ENCODE measurements at regions not wholly inside any gene's neighbourhood (a gene's known extent, or its start where the extent isn't known, plus 50 kb on each side); places are given as distances from the start of the nearest gene placed in this dataset.

- Histone ChIP-seq H3K9ac (ENCODE audit: low read length) (no peak overlapping the region), H3K27ac (ENCODE audit: low read depth, low read length) (no peak overlapping the region), H3F3A (ENCODE audit: insufficient read depth) (no peaks in the 10 kb centered on the region), H3K4me2 (ENCODE audit: low read depth, low read length, poor library complexity, severe bottlenecking) (no peak overlapping the region), H3K79me2 (ENCODE audit: insufficient read depth, low read length) (no peaks in the 10 kb centered on the region), H3K9me3 (ENCODE audit: insufficient read depth, low read length) (peaks cover 4% of the 10 kb centered on the region; the same call in 1 of the 2 replicates), H2AFZ (ENCODE audit: low read depth, low read length, severe bottlenecking) (no peak overlapping the region), H3K27me3 (ENCODE audit: low read length) (no peaks in the 10 kb centered on the region), H4K20me1 (ENCODE audit: low read depth, low read length) (no peaks in the 10 kb centered on the region), H3K36me3 (ENCODE audit: low read length) (no peaks in the 10 kb centered on the region), H3K9me2 (replicated peaks; ENCODE audit: insufficient read depth, low read length) (no peaks in the 10 kb centered on the region), H3K4me3 (ENCODE audit: insufficient read depth, low read length, poor library complexity, severe bottlenecking) (no peak overlapping the region)
- TF ChIP-seq CTCF (IDR thresholded peaks at IDR 0.05; ENCODE audit: insufficient read depth, low read length, poor library complexity, severe bottlenecking) (no peak), EZH2phosphoT487 (conservative IDR thresholded peaks at IDR 0.05; ENCODE audit: low read length) (no peak)
Measured at GRCh38 chr12:130058926-130059472, 103.3 kb upstream of the FZD10 start.

GRCh38 chr12:130063866-130064265 is 98.4 kb upstream of the FZD10 start:
- Histone ChIP-seq H3K9me2 (replicated peaks; ENCODE audit: insufficient read depth, low read length) (no peaks in the 10 kb centered on the region), H3K27me3 (ENCODE audit: low read length) (no peaks in the 10 kb centered on the region), H3K36me3 (ENCODE audit: low read length) (no peaks in the 10 kb centered on the region), H4K20me1 (ENCODE audit: low read depth, low read length) (no peaks in the 10 kb centered on the region), H3K9ac (ENCODE audit: low read length) (no peak overlapping the region), H3K4me3 (ENCODE audit: insufficient read depth, low read length, poor library complexity, severe bottlenecking) (no peak overlapping the region), H3K4me2 (ENCODE audit: low read depth, low read length, poor library complexity, severe bottlenecking) (no peak overlapping the region), H3F3A (ENCODE audit: insufficient read depth) (no peaks in the 10 kb centered on the region), H3K9me3 (ENCODE audit: insufficient read depth, low read length) (no peaks in the 10 kb centered on the region), H3K79me2 (ENCODE audit: insufficient read depth, low read length) (no peaks in the 10 kb centered on the region), H2AFZ (ENCODE audit: low read depth, low read length, severe bottlenecking) (no peak overlapping the region), H3K27ac (ENCODE audit: low read depth, low read length) (no peak overlapping the region)
- no peak for TF ChIP-seq EZH2phosphoT487 (conservative IDR thresholded peaks at IDR 0.05; ENCODE audit: low read length)
- TF ChIP-seq CTCF (IDR thresholded peaks at IDR 0.05; ENCODE audit: insufficient read depth, low read length, poor library complexity, severe bottlenecking): no peak

GRCh38 chr12:130064999-130065398 is 97.3 kb upstream of the FZD10 start:
- TF ChIP-seq CTCF (IDR thresholded peaks at IDR 0.05; ENCODE audit: insufficient read depth, low read length, poor library complexity, severe bottlenecking) (no peak), EZH2phosphoT487 (conservative IDR thresholded peaks at IDR 0.05; ENCODE audit: low read length) (no peak)
- Histone ChIP-seq H2AFZ (ENCODE audit: low read depth, low read length, severe bottlenecking) (no peak overlapping the region), H3K36me3 (ENCODE audit: low read length) (no peaks in the 10 kb centered on the region), H3K4me2 (ENCODE audit: low read depth, low read length, poor library complexity, severe bottlenecking) (no peak overlapping the region), H3K4me3 (ENCODE audit: insufficient read depth, low read length, poor library complexity, severe bottlenecking) (no peak overlapping the region), H3K9me3 (ENCODE audit: insufficient read depth, low read length) (no peaks in the 10 kb centered on the region), H4K20me1 (ENCODE audit: low read depth, low read length) (no peaks in the 10 kb centered on the region), H3F3A (ENCODE audit: insufficient read depth) (no peaks in the 10 kb centered on the region), H3K9ac (ENCODE audit: low read length) (no peak overlapping the region), H3K79me2 (ENCODE audit: insufficient read depth, low read length) (no peaks in the 10 kb centered on the region), H3K9me2 (replicated peaks; ENCODE audit: insufficient read depth, low read length) (no peaks in the 10 kb centered on the region), H3K27me3 (ENCODE audit: low read length) (no peaks in the 10 kb centered on the region), H3K27ac (ENCODE audit: low read depth, low read length) (no peak overlapping the region)
